ENCODE measurements at regions not wholly inside any gene's neighbourhood (a gene's known extent, or its start where the extent isn't known, plus 50 kb on each side); places are given as distances from the start of the nearest gene placed in this dataset.

DNA sequence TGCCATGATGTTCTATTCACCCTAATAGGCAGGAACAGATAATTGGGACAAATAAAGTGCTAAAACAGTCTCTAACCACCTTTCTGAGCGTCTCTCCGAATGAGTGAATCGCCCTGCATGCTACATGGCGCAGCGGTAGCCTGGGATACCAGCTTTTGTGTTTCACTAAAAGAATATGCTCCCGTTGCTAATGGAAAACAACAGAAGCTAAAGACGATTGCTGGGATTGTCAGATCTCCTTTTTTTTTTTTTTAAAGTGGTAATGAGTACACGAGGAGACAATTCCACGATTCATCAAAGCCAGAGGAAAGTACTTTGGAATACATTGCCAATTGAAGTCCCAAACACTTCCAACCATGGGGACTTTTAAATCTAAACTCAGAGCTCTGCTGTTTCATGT, 1815.3 kb upstream of the CELF4 start:
- TF ChIP-seq POLR2A (IDR thresholded peaks at IDR 0.05) (no peak), EP300 (IDR thresholded peaks at IDR 0.05; ENCODE audit: low read depth) (no peak)
- TF ChIP-seq, protein P1, sequence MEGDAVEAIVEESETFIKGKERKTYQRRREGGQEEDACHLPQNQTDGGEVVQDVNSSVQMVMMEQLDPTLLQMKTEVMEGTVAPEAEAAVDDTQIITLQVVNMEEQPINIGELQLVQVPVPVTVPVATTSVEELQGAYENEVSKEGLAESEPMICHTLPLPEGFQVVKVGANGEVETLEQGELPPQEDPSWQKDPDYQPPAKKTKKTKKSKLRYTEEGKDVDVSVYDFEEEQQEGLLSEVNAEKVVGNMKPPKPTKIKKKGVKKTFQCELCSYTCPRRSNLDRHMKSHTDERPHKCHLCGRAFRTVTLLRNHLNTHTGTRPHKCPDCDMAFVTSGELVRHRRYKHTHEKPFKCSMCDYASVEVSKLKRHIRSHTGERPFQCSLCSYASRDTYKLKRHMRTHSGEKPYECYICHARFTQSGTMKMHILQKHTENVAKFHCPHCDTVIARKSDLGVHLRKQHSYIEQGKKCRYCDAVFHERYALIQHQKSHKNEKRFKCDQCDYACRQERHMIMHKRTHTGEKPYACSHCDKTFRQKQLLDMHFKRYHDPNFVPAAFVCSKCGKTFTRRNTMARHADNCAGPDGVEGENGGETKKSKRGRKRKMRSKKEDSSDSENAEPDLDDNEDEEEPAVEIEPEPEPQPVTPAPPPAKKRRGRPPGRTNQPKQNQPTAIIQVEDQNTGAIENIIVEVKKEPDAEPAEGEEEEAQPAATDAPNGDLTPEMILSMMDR (IDR thresholded peaks at IDR 0.05) = no peak
